ENCODE measurements at regions not wholly inside any gene's neighbourhood (a gene's known extent, or its start where the extent isn't known, plus 50 kb on each side); places are given as distances from the start of the nearest gene placed in this dataset.
A peak's percentile ranks its signal among the peaks of the same experiment; 100 is the strongest.

GRCh38 chr1:187046293-187046692, 217.5 kb downstream of the PLA2G4A start:
- peak; percentile 52 for ATAC-seq
- Histone ChIP-seq H4K20me1 (replicated peaks; ENCODE audit: insufficient read depth) (no peaks in the 10 kb centered on the region), H3F3A (replicated peaks; ENCODE audit: low read depth) (no peaks in the 10 kb centered on the region), H3K36me3 (ENCODE audit: insufficient read depth) (no peaks in the 10 kb centered on the region), H3K27ac (ENCODE audit: low read depth) (no peak overlapping the region), H3K79me2 (replicated peaks; ENCODE audit: insufficient read depth) (no peaks in the 10 kb centered on the region), H3K27me3 (ENCODE audit: insufficient read depth) (no peaks in the 10 kb centered on the region), H3K9me2 (ENCODE audit: insufficient read depth) (no peaks in the 10 kb centered on the region), H3K4me3 (no peak overlapping the region), H3K4me1 (ENCODE audit: insufficient read depth) (peaks cover 16% of the 10 kb centered on the region), H2AFZ (no peak overlapping the region; the same call in 1 of the 2 replicates), H3K4me2 (no peak overlapping the region)
- no peaks in the 10 kb centered on the region for H3K9me3 Mint-ChIP-seq
- TF ChIP-seq CREB1 (CRISPR knock-in tag; IDR thresholded peaks at IDR 0.05; ENCODE audit: low read depth): no peak
- no peak for TF ChIP-seq STAT1 (IDR thresholded peaks at IDR 0.05; ENCODE audit: unreplicated experiment)
- no peak for TF ChIP-seq ZNF331 (CRISPR knock-in tag; IDR thresholded peaks at IDR 0.05; ENCODE audit: low read depth)
- no peak for TF ChIP-seq EZH2 (IDR thresholded peaks at IDR 0.05; ENCODE audit: low read depth, unreplicated experiment)
- TF ChIP-seq ZNF114 (CRISPR knock-in tag; IDR thresholded peaks at IDR 0.05): no peak
- no peak for TF ChIP-seq POLR2AphosphoS5 (IDR thresholded peaks at IDR 0.05; ENCODE audit: low read depth)
- no peak for TF ChIP-seq JUNB (IDR thresholded peaks at IDR 0.05; ENCODE audit: unreplicated experiment)
- no peak for TF ChIP-seq ETS1 (IDR thresholded peaks at IDR 0.05)
- TF ChIP-seq ZNF462 (CRISPR knock-in tag; IDR thresholded peaks at IDR 0.05): no peak
- TF ChIP-seq CTCF (conservative IDR thresholded peaks at IDR 0.05; ENCODE audit: low read depth in 2 of 2): no peak
- no peak for TF ChIP-seq REST (IDR thresholded peaks at IDR 0.05; ENCODE audit: unreplicated experiment)
- no peak for TF ChIP-seq NANOG (IDR thresholded peaks at IDR 0.05; ENCODE audit: borderline replicate concordance)
- TF ChIP-seq EZH2phosphoT487 (IDR thresholded peaks at IDR 0.05; ENCODE audit: unreplicated experiment): no peak
- H3K27me3 Mint-ChIP-seq (ENCODE audit: insufficient read depth, low read depth, poor library complexity): peaks cover 1% of the 10 kb centered on the region
- H3K27ac Mint-ChIP-seq: no peak overlapping the region
- H3K36me3 Mint-ChIP-seq (ENCODE audit: low read depth): no peaks in the 10 kb centered on the region
- no peak overlapping the region for H3K4me3 Mint-ChIP-seq
- H3K4me1 Mint-ChIP-seq: peaks cover 22% of the 10 kb centered on the region
- no peak for DNase-seq (ENCODE audit: low spot score)

Data from GM23338 (cell line).